Mononuclear cell (primary cell): ENCODE measurements at regions not wholly inside any gene's neighbourhood (a gene's known extent, or its start where the extent isn't known, plus 50 kb on each side); places are given as distances from the start of the nearest gene placed in this dataset.

Experiments used
- H3K27me3 ChIP-seq: 2 replicates; pipeline ENCODE4 v1.6.0; 2011; ENCODE audit warnings: low read length, control low read depth; ENCODE audit not compliant: insufficient read depth
- H3K4me1 ChIP-seq: 2 replicates; pipeline ENCODE4 v1.5.1; 2011; ENCODE audit warnings: mild to moderate bottlenecking, low read length, control low read depth; ENCODE audit not compliant: insufficient read depth
- H3K4me3 ChIP-seq: 2 replicates; pipeline ENCODE4 v1.5.1; 2011; ENCODE audit warnings: mild to moderate bottlenecking, low read length, moderate library complexity
- H3K9me3 ChIP-seq: 2 replicates; pipeline ENCODE4 v1.5.1; 2011; ENCODE audit warnings: low read depth, mild to moderate bottlenecking, control low read depth, low read length

- H3K4me3 ChIP-seq = no peak overlapping the region
- H3K4me1 ChIP-seq = no peaks in the 10 kb centered on the region
- no peaks in the 10 kb centered on the region for H3K27me3 ChIP-seq
These were observed 1229.9 kb downstream of the MAT2B start for GRCh38 chr5:164735334-164735733.

GRCh38 chr5:164741376-164741775 is 1236.0 kb downstream of the MAT2B start:
- Histone ChIP-seq H3K4me3 (no peak overlapping the region), H3K4me1 (no peaks in the 10 kb centered on the region), H3K9me3 (no peaks in the 10 kb centered on the region), H3K27me3 (no peaks in the 10 kb centered on the region)

More at GRCh38 chr5:164735334-164735733, 1229.9 kb downstream of the MAT2B start:
- H3K9me3 ChIP-seq = no peaks in the 10 kb centered on the region

GRCh38 chr5:164742025-164742424 is 1236.6 kb downstream of the MAT2B start:
- Histone ChIP-seq H3K9me3 (no peaks in the 10 kb centered on the region), H3K4me3 (no peak overlapping the region), H3K27me3 (no peaks in the 10 kb centered on the region), H3K4me1 (no peaks in the 10 kb centered on the region)

- H3K9me3 ChIP-seq = no peaks in the 10 kb centered on the region
- H3K4me1 ChIP-seq = no peaks in the 10 kb centered on the region
- H3K27me3 ChIP-seq = no peaks in the 10 kb centered on the region
- H3K4me3 ChIP-seq = no peak overlapping the region
These were observed 1241.3 kb downstream of the MAT2B start for GRCh38 chr5:164746723-164747122.

GRCh38 chr5:164747371-164747770 is 1242.0 kb downstream of the MAT2B start:
- Histone ChIP-seq H3K4me3 (no peak overlapping the region), H3K9me3 (no peaks in the 10 kb centered on the region), H3K4me1 (no peaks in the 10 kb centered on the region), H3K27me3 (no peaks in the 10 kb centered on the region)

GRCh38 chr5:164748861-164749260 is 1243.4 kb downstream of the MAT2B start:
- H3K9me3 ChIP-seq = no peaks in the 10 kb centered on the region
- H3K27me3 ChIP-seq = no peaks in the 10 kb centered on the region
- no peaks in the 10 kb centered on the region for H3K4me1 ChIP-seq
- H3K4me3 ChIP-seq = no peak overlapping the region

GRCh38 chr5:164753434-164753833 is 1248.0 kb downstream of the MAT2B start:
- Histone ChIP-seq H3K27me3 (no peaks in the 10 kb centered on the region), H3K4me1 (no peaks in the 10 kb centered on the region), H3K9me3 (no peaks in the 10 kb centered on the region), H3K4me3 (no peak overlapping the region)

GRCh38 chr5:164763206-164763605 is 1257.8 kb downstream of the MAT2B start:
- Histone ChIP-seq H3K4me1 (no peaks in the 10 kb centered on the region), H3K4me3 (no peak overlapping the region), H3K9me3 (no peaks in the 10 kb centered on the region), H3K27me3 (no peaks in the 10 kb centered on the region)

GRCh38 chr5:164772122-164772521 is 1266.7 kb downstream of the MAT2B start:
- Histone ChIP-seq H3K4me3 (no peak overlapping the region), H3K27me3 (no peaks in the 10 kb centered on the region), H3K4me1 (no peaks in the 10 kb centered on the region)

GRCh38 chr5:164784230-164784629 is 1278.8 kb downstream of the MAT2B start:
- no peaks in the 10 kb centered on the region for H3K9me3 ChIP-seq
- H3K27me3 ChIP-seq = no peaks in the 10 kb centered on the region
- H3K4me1 ChIP-seq = no peaks in the 10 kb centered on the region
- no peak overlapping the region for H3K4me3 ChIP-seq

More at GRCh38 chr5:164772122-164772521, 1266.7 kb downstream of the MAT2B start:
- no peaks in the 10 kb centered on the region for H3K9me3 ChIP-seq

GRCh38 chr5:164798110-164798509 is 1292.7 kb downstream of the MAT2B start:
- no peaks in the 10 kb centered on the region for H3K4me1 ChIP-seq
- no peaks in the 10 kb centered on the region for H3K9me3 ChIP-seq
- H3K27me3 ChIP-seq = no peaks in the 10 kb centered on the region
- no peak overlapping the region for H3K4me3 ChIP-seq

- Histone ChIP-seq H3K4me1 (no peaks in the 10 kb centered on the region), H3K4me3 (no peak overlapping the region), H3K9me3 (no peaks in the 10 kb centered on the region), H3K27me3 (no peaks in the 10 kb centered on the region)
These were observed 1294.0 kb downstream of the MAT2B start for GRCh38 chr5:164799391-164799790.

GRCh38 chr5:164801910-164802309 is 1296.5 kb downstream of the MAT2B start:
- H3K4me1 ChIP-seq = no peaks in the 10 kb centered on the region
- H3K9me3 ChIP-seq = no peaks in the 10 kb centered on the region
- no peak overlapping the region for H3K4me3 ChIP-seq
- H3K27me3 ChIP-seq = no peaks in the 10 kb centered on the region

GRCh38 chr5:164809821-164810220 is 1304.4 kb downstream of the MAT2B start:
- Histone ChIP-seq H3K9me3 (no peaks in the 10 kb centered on the region), H3K4me1 (no peaks in the 10 kb centered on the region), H3K27me3 (no peaks in the 10 kb centered on the region), H3K4me3 (no peak overlapping the region)

GRCh38 chr5:164818445-164818844 is 1313.0 kb downstream of the MAT2B start:
- H3K4me3 ChIP-seq = no peak overlapping the region
- peaks cover 4% of the 10 kb centered on the region for H3K9me3 ChIP-seq
- H3K4me1 ChIP-seq = no peaks in the 10 kb centered on the region
- H3K27me3 ChIP-seq = no peaks in the 10 kb centered on the region

GRCh38 chr5:164824671-164825070 is 1319.3 kb downstream of the MAT2B start:
- no peak overlapping the region for H3K4me3 ChIP-seq
- H3K27me3 ChIP-seq = no peaks in the 10 kb centered on the region
- no peaks in the 10 kb centered on the region for H3K9me3 ChIP-seq
- no peaks in the 10 kb centered on the region for H3K4me1 ChIP-seq

GRCh38 chr5:164832516-164832915 is 1327.1 kb downstream of the MAT2B start:
- no peaks in the 10 kb centered on the region for H3K4me1 ChIP-seq
- H3K4me3 ChIP-seq = no peak overlapping the region
- H3K9me3 ChIP-seq = no peaks in the 10 kb centered on the region
- no peaks in the 10 kb centered on the region for H3K27me3 ChIP-seq
